ENCODE measurements at regions not wholly inside any gene's neighbourhood (a gene's known extent, or its start where the extent isn't known, plus 50 kb on each side); places are given as distances from the start of the nearest gene placed in this dataset.

- Histone ChIP-seq H3K36me3 (ENCODE audit: control insufficient read depth in 2 of 2, insufficient read depth in 2 of 2, low read length in 1 of 2) (no peaks in the 10 kb centered on the region), H3K27me3 (replicated peaks in 1 of 2; ENCODE audit: control insufficient read depth in 2 of 2, insufficient read depth in 2 of 2, low read length in 1 of 2) (no peaks in the 10 kb centered on the region), H3K9me3 (replicated peaks; ENCODE audit: control insufficient read depth, insufficient read depth, low read length) (no peaks in the 10 kb centered on the region), H3K4me3 (no peak overlapping the region), H3K4me2 (ENCODE audit: control insufficient read depth, insufficient read depth) (no peak overlapping the region), H3K27ac (ENCODE audit: control insufficient read depth, insufficient read depth) (no peak overlapping the region), H3K79me2 (ENCODE audit: control insufficient read depth, insufficient read depth, low read length) (no peaks in the 10 kb centered on the region), H4K20me1 (ENCODE audit: control insufficient read depth, insufficient read depth) (no peaks in the 10 kb centered on the region), H2AFZ (ENCODE audit: control insufficient read depth, low read depth, low read length) (no peak overlapping the region), H3K4me1 (ENCODE audit: control insufficient read depth, insufficient read depth, low read length) (no peaks in the 10 kb centered on the region), H3K9ac (ENCODE audit: control insufficient read depth, insufficient read depth, low read length) (no peak overlapping the region)
- FAIRE-seq, result no peak
- peak; percentile 14; the same call in 1 of the 3 replicates for ATAC-seq
- RAD21 ChIA-PET (ENCODE audit: unreplicated experiment), result interaction anchor here (1.1 to 1.9 kb wide), 3 partner anchors 14 to 73 kb away, joined by 3 to 9 read pairs (median 8); no protein-coding TSS in a partner anchor
- DNase-seq (ENCODE audit: low read depth, low spot score), result no peak
- POLR2A ChIA-PET, result no interaction called here
- SMC1A ChIA-PET (ENCODE audit: uncharacterized antibody, unreplicated experiment), result interaction anchor here (1.0 to 7.7 kb wide), 8 partner anchors 9 to 74 kb away, joined by 3 to 54 read pairs (median 6); no protein-coding TSS in a partner anchor
- CTCF ChIA-PET, result interaction anchor here (1.0 to 1.4 kb wide), 3 partner anchors 9 to 37 kb away, joined by 3 to 4 read pairs (median 3); no protein-coding TSS in a partner anchor
- no TSS peak for BruUV-seq (replicated peaks)
- WGBS (ENCODE audit: insufficient coverage, insufficient replicate concordance, low lambda C conversion rate, missing lambda C conversion rate), result 4% methylated on average over 1 of the region's 1 CpG
- in situ Hi-C loops (cut with MboI), result no loop called here
- intact Hi-C loops (cut with micrococcal nuclease; ENCODE audit: unreplicated experiment), result no loop called here
- TF ChIP-seq BCLAF1 (IDR thresholded peaks at IDR 0.05) (no peak), ZBED1 (IDR thresholded peaks at IDR 0.05; ENCODE audit: borderline replicate concordance) (no peak), PBX3 (IDR thresholded peaks at IDR 0.05; ENCODE audit: insufficient replicate concordance, low read depth, low read length) (no peak), CUX1 (IDR thresholded peaks at IDR 0.05; ENCODE audit: insufficient replicate concordance, low read depth, low read length) (no peak), ZNF592 (IDR thresholded peaks at IDR 0.05) (no peak), ZSCAN29 (IDR thresholded peaks at IDR 0.05) (no peak), ELK1 (IDR thresholded peaks at IDR 0.05; ENCODE audit: low read depth, low read length) (no peak), BCL11A (IDR thresholded peaks at IDR 0.05; ENCODE audit: low read depth, low read length) (no peak), IRF4 (IDR thresholded peaks at IDR 0.05; ENCODE audit: low read depth, low read length) (no peak)
Measured at GRCh38 chr9:27800159-27800558, 226.9 kb upstream of the C9orf72 start.
